Left lobe of liver (tissue), 2 donors: ENCODE measurements at regions not wholly inside any gene's neighbourhood (a gene's known extent, or its start where the extent isn't known, plus 50 kb on each side); places are given as distances from the start of the nearest gene placed in this dataset.
"Not testable (repeated sequence)": the region's sequence is repeated elsewhere in the genome, so short reads cannot be mapped to it uniquely, and the experiment has no call there.

Experiments used
- ATAC-seq: fragments of 200-7000 bp; cut with Tn5 transposase; one replicate; pipeline ENCODE4 v1.9.1; 2020; ENCODE audit warnings: mild to moderate bottlenecking, moderate library complexity
- DNase-seq: peaks from one replicate; pipeline ENCODE4 v3.0.0-alpha.2; 2020; ENCODE audit warnings: low spot score
- donor health status: DM: no; HTN: no; CAD: no; lungs with moderate emphysema.
- donor health status: DM: no; HTN: yes; CAD: no.

GRCh38 chr10:125257521-125258108 lies 97.3 kb upstream of the CTBP2 start:
- no peak for ATAC-seq
- no peak for DNase-seq

GRCh38 chr10:125256026-125256425 lies 95.7 kb upstream of the CTBP2 start:
- DNase-seq (no peak), ATAC-seq (no peak)

GRCh38 chr10:125252937-125253336 lies 92.6 kb upstream of the CTBP2 start:
- no peak for DNase-seq
- ATAC-seq = no peak

- ATAC-seq, DNase-seq: not testable (repeated sequence)
These were observed 90.5 kb upstream of the CTBP2 start for GRCh38 chr10:125250834-125251233.

GRCh38 chr10:125249948-125250347 lies 89.6 kb upstream of the CTBP2 start:
- ATAC-seq (no peak), DNase-seq (no peak)

GRCh38 chr10:125248489-125248888 lies 88.1 kb upstream of the CTBP2 start:
- ATAC-seq (no peak), DNase-seq (no peak)

GRCh38 chr10:125247576-125247975 lies 87.2 kb upstream of the CTBP2 start:
- ATAC-seq = no peak
- DNase-seq = no peak

GRCh38 chr10:125243532-125244253 lies 83.3 kb upstream of the CTBP2 start:
- DNase-seq = no peak
- ATAC-seq = no peak

- ATAC-seq = no peak
- DNase-seq = no peak
These were observed 78.3 kb upstream of the CTBP2 start for GRCh38 chr10:125238682-125239081.

GRCh38 chr10:125236091-125236490 lies 75.7 kb upstream of the CTBP2 start:
- ATAC-seq (no peak), DNase-seq (no peak)

GRCh38 chr10:125235093-125236069 lies 75.0 kb upstream of the CTBP2 start:
- DNase-seq (no peak), ATAC-seq (no peak)

- not testable (repeated sequence) for ATAC-seq, DNase-seq
These were observed 74.2 kb upstream of the CTBP2 start for GRCh38 chr10:125234576-125234975.

- DNase-seq = no peak
- ATAC-seq = no peak
These were observed 73.4 kb upstream of the CTBP2 start for GRCh38 chr10:125233726-125234125.

GRCh38 chr10:125232841-125233240 lies 72.5 kb upstream of the CTBP2 start:
- DNase-seq (no peak), ATAC-seq (no peak)

- ATAC-seq = no peak
These were observed 71.6 kb upstream of the CTBP2 start for GRCh38 chr10:125231813-125232475.

GRCh38 chr10:125231116-125231812 lies 70.9 kb upstream of the CTBP2 start:
- DNase-seq (no peak), ATAC-seq (no peak)

More at GRCh38 chr10:125231813-125232475, 71.6 kb upstream of the CTBP2 start:
- no peak for DNase-seq

- ATAC-seq = no peak
- no peak for DNase-seq
These were observed 69.9 kb upstream of the CTBP2 start for GRCh38 chr10:125230251-125230650.

- not testable (repeated sequence) for DNase-seq, ATAC-seq
These were observed 68.0 kb upstream of the CTBP2 start for GRCh38 chr10:125228245-125228940.

- DNase-seq (no peak), ATAC-seq (no peak)
These were observed 67.2 kb upstream of the CTBP2 start for GRCh38 chr10:125227546-125227945.

GRCh38 chr10:125226823-125227222 lies 66.5 kb upstream of the CTBP2 start:
- ATAC-seq = no peak

More at GRCh38 chr10:125226823-125227222, 66.5 kb upstream of the CTBP2 start:
- DNase-seq = no peak
